NCI-H748 (cell line): ENCODE measurements at regions not wholly inside any gene's neighbourhood (a gene's known extent, or its start where the extent isn't known, plus 50 kb on each side); places are given as distances from the start of the nearest gene placed in this dataset.

Experiments used
- DNase-seq: peaks from one replicate; lab custom pipeline; 2025; ENCODE audit not compliant: unreplicated experiment; lab: John Stamatoyannopoulos, UW

DNA sequence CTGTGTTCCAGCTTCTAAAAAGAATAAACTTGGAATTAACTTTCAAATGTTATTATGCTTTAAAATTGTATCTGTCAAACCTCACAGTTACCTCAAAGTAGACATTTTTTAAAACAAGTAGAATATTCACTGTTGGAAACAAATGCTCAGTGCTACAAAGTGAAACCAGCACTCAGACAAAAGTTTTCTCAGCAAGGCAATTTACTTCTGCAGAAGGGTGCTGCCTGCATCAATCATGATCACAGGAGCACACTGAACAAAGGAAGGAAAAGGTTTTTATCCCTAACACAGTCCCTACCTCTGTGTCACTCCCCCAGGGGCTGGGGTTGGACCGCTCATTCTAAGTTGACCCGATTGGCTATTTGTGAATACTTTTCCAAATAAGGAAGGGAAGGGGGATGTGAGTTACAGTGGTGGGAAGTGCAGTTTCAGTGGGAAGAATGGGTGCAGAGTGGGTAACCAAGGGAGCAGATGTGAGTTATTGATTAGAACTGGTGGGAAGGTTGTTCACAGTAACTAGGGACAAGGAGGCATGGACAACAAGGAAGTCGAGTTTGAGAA lies 63.0 kb upstream of the CDK20 start:
- no peak for DNase-seq

DNA sequence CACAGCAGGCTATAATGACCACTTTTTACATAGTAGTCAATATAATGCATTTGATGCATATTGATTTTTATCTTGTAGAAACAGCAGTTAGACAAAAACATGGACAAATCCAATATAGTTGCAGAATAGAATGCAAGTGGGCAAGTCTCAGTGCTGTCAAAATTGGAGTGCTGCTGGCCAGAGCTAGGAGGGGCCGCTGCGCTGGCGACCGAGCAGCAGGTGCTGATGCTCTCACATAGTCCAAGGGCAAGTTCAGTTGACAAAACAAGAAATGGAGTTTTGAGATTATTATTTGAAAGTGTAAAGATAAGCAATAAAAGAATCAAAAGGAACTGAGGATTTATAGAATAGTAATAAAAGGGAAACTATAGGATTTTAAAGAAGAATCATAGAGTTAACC lies 60.6 kb upstream of the CDK20 start:
- DNase-seq: no peak

DNA sequence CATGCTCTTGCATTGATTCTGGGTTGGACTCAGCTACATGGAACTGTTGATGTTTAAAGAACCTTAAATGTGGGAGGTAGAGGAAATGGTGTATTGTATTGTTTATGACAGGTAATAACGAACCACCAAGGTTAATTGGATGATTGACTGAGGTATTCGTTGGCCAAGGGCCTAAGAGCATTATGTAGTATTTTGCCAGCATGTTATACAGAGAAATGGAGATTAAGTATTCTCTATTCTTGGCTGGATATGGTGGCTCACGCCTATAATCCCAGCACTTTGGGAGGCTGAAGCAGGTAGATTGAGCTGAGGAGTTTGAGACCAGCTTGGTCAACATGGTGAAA lies 59.0 kb upstream of the CDK20 start:
- DNase-seq: no peak

DNA sequence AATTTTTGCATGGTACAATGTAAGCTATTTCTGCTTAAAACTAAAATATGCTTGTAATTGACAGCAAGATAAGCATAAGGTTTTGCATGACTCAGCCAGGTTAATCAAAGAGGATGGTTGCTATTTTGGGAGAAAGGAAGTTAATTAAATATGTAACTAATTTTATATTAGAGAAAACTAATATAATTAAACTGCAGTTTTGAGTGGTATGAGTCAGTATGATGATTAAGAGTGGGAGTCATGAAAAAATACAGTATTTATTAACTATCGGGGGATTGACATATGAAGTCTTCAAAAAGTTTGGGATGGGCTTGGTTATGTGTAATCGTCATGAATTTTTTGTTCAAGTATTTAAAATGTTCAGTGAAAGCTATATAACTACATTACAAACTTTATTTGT lies 54.0 kb upstream of the CDK20 start:
- DNase-seq: no peak

DNA sequence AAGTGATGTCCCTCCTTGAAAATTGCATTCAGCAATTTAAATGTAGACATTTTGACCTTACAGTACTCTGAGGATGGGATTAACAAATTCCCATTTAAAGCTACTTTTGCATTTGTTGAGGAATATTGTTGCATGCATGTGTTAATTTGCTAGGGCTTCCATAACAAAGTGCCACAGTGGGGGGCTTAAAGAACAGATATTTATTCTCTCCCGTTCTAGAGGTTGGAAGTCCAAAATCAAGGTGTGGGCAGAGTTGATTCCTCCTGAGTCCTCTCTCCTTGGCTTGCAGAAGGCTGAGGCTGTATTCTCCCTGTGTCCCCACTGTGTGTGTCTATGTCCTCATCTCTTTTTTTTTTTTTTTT lies 51.8 kb upstream of the CDK20 start:
- no peak for DNase-seq

DNA sequence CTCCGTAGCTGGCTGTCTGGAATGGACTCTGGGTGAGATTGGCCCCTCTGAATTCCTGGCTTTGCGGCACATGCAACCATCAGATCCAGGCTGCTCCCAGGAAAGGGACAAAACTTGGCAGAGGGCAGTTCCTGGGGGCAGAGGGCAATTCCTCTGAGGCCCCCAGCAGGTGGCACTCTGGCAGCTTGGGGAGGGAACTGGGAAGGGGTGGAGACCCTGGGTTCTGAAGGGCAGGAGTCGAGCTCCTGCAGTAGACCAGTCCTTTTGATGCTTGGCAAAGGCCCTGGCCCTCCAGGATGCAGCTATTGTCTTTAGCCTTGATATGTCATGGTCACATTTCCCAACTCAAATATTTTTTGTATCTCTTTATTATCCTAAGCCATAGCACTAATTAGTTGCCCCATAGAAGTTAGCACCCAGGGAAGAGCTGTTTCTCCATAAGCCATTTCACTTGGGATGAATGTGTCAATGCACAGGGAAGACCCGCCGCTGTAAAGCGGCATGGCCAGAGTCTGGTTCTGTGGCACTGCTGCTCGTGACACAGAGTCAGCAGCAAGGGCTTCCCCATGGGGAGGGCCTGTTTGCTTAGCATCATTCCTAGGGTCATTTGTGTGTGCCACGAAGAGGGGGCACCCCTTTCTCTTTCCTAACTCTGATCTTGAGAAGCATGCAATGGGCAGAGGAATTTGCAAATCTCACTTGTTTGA lies 51.2 kb upstream of the CDK20 start:
- DNase-seq: no peak

DNA sequence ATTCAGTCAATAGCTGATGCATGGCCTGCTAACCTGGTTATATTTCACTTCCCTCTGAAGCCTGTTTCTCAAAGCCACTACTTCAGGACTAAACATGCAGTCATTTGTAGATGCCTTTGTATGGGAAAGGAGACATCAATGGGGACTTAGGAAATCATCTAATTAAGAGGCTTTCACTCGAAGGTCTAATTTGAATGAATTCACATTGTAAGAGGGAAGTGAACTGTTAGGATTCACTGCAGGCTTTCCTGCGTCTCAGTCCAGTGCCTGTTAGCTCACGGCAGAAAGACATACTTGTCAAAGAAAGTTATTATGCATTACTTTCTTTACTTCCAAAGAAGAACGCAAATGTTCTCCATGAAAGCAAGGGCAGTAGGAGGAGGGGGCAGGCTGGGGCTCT lies 50.6 kb upstream of the CDK20 start:
- no peak for DNase-seq
